Activated naive CD4-positive, alpha-beta T cell (primary cell): ENCODE measurements at regions not wholly inside any gene's neighbourhood (a gene's known extent, or its start where the extent isn't known, plus 50 kb on each side); places are given as distances from the start of the nearest gene placed in this dataset.

Experiments used
- DNase-seq, 4 experiments: peaks; one replicate each; lab custom pipeline; 2025; lab: John Stamatoyannopoulos, UW

DNA sequence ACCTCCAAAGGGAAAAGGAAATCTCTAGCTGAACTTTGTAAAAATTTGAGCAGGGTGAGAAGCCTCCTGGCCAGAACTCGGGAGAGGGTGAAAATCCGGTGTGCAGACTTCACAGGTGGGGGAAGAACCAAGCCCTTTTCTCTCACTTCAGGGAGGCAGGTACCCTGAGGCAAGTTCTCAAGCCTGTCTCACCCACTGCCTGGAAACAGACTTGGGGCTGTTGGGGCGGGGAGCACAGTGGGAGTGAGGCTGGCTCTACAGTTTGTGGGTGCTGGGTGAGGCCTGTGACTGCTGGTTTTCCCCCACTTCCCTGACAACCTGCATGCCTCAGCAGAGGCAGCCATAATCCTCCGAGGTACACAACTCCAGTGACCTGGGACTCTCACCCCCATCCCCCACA, 187.1 kb downstream of the KIF4B start:
- no peak for DNase-seq

DNA sequence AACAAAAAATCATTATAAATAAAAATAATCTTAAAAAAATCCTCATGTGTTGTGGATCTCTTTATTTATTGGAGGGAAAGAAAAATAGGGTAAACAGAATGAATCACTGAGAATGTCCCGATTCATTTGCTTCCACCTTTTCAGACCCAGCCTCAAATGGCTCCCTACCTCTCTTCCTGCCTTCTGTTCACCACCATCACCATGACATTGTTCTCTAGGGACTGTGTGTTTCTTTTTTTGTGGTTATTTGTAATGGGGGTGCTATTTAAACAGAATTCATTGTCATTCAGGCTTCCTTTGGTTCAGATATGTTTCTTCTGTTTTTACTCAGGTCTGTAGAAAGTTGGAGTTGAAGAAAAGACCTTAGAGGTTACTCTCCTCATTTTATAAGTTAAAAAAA, 198.2 kb downstream of the KIF4B start:
- no peak for DNase-seq

DNA sequence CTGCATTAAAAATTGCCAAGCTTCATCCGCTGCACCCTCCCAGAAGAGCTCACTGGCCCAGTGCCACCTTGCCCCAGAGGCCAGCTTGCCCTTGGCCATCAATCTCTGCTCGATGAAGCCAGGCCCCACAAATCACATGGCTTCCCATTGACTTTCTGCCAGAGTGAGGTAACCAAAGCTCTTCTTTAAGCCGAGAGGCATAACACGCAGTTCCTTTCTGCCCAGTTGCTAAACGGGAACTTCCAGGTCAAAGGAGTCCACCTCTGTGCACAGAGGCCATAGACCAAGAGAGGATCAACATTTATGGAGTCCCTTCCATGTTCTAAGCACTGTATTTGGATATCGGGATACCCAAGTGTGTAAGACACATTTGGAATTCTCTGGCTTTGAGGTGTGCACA, 208.8 kb downstream of the KIF4B start:
- no peak for DNase-seq

DNA sequence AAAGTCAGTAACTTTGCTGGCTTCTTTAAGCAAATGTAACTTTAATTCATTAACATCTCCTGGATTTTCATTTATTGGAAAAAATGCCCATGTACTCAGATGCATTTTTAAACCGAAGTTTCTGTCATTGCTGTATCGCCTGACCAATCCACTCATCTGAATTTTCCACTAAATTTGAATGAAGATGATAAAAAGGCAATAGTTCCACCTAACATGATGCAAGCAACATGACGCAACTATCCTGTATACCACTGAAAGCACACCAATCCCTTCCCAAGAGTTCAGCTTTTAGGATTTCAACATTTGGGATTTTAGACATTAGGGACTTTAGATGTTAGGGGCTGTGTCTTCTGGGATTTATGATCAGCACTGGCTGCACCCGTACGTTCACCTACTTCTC, 215.6 kb downstream of the KIF4B start:
- DNase-seq = no peak

DNA sequence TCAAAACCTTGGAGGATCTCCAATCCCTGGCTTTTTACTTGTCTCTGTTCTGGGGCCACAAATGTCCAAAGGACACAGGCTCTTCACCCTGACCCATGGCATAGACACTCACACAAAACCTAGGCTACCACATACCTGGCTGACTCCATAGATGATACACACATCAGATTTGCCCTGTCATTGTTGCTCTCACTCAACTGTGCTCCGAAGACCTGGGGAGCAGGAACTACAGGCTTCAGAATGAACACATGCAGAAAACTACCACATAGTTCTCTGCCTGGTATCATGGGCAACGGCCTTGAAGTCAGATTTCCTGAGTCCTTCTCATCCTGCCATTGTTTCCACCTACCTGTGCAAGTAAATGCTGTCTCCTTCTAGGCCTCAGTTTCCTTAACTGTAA, 226.2 kb downstream of the KIF4B start:
- no peak for DNase-seq

DNA sequence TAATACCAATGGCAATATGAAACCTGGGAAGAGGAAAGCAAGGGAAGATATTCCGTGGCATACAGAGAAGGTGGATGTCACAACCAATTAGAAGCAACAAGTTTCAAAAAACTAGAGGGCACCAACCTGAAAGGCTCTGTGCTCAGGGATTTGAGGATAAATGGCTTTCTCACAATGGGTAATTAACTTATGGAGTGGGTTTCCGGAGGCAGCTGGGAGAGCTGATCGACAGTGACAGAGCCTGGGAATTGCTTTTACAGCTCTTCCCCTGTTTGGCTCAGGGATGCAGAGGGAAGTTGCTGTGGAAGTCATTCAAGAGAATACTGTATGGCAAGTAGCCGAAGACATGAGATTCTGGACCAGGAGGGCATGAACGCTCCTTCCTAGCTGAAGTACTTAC, 237.0 kb downstream of the KIF4B start:
- no peak for DNase-seq

DNA sequence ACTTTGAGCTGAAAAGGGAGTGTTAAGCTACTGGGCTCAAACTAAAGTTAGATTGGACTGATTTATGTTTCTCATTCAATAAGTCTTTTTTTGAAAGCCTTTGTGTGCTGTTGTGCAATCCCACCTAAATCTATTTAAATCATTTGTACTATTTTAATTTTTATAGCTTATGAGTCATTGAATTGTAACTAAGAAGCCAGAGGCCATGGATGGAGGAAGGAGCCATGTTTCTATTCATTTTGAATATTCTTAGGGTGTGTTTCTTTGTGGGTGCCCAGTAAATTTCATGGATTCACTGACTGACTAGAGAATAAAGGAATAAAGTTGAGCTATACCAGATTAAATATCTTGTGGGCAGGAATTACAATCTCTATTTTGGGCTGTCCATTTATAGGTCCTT, 238.5 kb downstream of the KIF4B start:
- no peak for DNase-seq

DNA sequence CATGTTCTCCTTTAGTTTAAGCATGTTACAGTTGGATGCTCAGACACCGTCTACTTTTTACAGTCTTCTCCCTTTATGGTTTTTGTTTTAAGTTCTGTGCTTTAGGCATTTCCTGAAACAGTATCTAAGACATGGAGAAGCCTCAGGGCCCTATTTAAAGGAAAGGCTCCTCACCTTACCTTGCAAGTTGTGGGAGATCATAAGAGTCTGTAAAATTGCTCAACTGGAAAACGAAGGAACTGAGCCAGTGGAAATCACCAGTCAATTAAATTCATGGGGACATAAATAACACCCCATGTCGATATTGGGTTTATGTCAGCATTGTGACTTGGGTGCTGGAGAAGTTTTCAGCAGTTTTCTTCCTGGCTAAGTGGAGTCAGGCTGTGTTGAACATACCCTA, 239.2 kb downstream of the KIF4B start:
- DNase-seq = no peak

DNA sequence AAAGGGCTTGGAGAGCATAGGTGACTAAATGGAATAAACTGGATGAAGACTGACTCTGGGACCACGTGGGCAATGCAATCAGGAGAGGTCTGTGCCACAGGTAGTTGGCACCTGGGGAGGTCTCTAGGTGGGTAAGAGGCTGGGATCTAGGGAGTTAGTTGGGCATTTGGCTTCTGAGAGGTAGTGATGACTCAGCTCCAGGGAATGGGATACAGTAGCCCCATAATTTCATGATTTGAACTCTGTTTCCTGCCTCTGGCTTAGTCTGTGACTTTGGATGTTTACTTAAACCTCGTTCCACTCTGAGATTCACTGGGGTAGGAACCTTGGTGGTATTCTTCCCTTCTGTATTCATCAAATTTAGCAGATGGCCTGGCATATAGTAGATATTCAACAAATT, 240.8 kb downstream of the KIF4B start:
- DNase-seq = no peak

DNA sequence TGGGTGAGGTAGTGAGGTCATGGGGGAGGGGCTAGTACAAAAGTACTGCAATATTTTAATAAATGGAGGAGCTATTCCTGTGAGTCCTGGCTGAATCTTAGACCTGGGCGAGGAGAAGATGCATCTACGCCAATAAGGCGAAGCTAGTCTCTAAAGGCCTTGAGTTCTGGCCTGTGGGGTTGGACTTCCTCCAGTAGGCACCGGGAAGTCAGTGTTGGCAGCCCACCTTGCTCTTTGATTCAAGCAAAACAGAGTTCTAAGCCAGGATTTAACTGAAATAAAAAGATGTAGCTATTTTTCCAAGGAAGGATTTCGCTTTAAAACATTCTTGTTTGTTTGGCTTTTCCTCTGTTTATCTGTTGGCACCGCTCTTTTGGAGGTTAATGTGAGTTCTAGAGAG, 244.6 kb downstream of the KIF4B start:
- DNase-seq = no peak

DNA sequence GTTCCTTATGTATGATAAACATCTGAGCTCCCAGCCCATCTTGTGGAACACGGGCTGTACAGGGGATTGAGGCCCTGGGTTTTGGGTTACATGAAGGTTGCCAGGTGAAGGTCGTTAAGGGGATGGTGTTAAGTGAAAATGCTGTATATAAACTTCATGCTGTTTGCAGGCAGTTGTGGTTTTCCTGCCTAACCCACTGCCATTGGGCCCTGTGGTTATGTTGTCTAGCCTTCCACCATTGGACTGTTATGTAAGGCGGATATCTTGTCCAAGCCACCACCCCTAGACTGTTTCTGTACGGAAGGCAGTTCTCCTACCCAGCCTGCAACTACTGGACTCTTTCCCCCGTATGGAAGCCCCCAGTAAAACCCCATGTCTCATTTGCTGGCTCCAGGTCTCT, 246.1 kb downstream of the KIF4B start:
- DNase-seq = no peak

DNA sequence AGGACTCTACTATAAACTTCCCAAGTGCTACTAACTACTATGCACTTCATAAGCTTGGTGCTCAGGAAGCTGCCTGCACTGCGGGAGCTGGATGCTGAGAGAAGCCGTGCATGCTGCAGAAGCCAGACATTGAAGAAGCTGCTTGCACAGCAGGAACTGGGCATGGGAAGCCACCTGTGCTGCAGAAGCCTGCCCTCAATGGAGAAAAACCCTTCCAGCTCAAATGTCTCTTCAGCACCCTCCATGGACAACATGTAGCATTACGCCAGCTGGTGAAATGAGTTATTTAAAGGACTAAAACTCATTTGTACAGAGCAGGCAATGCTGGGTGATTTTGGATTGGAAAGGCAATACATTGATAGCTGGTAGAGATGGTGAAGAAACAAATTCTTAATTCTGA, 247.2 kb downstream of the KIF4B start:
- no peak for DNase-seq

DNA sequence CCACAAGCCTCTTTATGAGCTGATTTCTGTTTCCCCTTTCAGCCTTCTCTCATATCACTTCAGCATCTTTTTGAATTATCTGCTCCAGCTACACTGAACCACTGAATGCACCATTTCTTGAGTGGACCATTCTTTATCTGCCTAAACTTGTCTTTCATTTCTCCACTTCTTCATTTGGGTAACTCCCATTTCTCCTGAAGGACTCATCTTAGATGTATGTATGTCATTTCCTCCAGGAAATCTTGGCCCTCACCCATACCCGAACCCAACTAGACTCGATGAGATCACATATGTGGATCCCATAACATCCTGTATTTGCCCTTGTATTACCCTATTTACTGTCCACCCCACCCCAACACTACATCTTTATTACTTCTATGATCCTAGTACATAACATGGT, 249.8 kb downstream of the KIF4B start:
- DNase-seq = no peak

DNA sequence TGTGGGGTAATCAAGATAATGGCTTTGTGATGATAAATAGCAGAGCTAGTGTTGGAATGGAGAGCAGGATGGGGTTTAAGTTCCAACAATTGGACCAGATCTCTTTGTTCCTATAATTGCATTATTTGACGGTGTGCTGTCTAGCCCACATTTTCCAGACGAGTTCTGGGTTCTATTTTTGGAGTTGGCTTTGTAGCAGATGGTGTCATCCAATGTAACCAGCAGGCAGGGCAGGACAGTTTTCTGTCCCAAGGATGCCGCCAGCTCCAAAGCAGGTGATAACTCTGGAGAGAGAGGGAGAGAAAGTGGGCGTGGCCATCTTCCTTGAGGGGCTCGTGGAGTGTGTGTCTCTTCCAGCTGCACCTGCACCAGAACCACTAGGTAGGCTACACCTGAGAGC, 251.3 kb downstream of the KIF4B start:
- DNase-seq = no peak

DNA sequence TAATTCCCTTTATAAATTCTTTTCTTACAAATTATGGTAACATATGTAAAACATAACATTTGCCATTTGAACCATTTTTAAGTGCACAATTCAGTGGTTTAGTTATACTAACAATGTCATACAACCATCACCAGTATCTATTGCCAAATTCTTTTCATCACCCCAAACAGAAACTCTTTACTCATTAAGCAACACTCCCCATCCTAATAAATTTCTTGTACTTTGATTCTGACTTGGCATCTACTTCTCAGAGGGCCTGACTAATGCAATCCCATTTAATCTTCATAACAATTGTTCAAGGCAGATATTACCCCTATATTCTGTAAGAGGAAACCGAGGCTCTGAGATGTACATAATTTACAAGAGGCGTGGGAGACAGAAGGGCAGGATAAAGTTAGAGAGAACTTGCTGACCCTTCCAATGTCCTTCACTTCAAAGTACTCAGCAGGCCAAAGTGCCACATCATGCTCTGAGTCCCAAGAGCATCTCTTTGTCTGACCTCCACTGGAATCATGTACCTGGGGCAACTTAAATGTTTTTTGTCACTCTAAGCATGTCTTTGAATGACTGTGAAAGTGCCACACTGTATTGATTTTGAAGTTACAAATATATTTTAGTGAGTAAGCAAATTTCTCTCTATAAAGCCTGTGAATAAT, 255.3 kb downstream of the KIF4B start:
- no peak for DNase-seq

DNA sequence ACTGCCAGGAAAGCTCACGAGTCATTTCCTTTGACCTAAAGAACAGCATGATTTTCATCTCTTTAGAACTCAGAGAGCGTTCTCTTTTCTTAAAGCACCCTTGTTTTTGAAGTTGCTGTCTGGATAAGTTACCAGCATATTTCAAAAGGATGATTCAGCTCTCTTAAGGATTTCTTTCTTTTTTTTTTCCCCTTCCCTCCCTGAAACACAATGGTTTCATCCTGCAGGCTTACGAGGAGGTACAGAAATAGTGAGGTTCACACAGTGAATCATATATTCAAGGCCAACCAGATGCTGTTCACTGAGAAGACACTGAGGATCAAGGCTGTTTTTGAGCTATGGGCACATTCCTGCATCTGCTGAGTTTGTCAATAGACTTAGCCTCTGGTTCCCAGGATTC, 257.2 kb downstream of the KIF4B start:
- DNase-seq = no peak

DNA sequence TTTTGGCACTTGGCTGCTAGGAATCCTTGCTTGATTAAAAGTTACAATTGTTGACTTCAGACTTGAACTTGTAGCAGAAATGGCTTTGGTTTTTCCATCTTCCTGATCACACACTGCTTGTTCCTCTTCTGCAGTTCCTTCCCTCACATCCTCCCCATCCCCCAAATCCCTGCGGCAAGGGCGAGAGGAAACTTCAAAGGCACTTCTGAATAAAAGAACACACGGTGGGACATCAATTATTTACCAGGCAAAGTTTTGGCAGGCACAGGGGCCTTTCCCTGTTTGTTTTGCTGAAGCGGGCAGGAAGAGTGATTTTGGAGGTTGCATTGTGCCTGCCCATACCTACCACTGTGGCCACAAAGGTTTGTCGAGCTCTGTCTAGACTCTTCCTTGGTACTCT, 260.9 kb downstream of the KIF4B start:
- no peak for DNase-seq

DNA sequence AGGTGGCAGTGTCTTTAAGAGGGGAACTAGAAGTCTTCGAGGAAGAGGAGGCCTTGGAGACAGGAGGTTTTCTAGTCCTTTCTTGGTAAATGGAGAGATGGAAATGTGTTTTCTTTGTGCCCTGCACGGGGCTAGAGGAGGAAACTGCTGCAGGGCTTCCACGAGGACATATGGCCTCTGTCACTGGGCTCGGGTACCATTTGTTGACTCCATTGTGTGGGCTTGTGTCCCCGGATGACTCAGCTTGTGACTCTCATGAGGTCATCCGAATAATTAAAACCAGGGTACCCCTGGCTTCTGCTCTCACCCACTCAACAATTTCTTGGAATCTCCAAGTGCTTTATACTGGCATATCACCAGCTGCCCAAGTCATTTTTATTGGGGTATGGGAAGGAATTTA, 261.7 kb downstream of the KIF4B start:
- DNase-seq = no peak

DNA sequence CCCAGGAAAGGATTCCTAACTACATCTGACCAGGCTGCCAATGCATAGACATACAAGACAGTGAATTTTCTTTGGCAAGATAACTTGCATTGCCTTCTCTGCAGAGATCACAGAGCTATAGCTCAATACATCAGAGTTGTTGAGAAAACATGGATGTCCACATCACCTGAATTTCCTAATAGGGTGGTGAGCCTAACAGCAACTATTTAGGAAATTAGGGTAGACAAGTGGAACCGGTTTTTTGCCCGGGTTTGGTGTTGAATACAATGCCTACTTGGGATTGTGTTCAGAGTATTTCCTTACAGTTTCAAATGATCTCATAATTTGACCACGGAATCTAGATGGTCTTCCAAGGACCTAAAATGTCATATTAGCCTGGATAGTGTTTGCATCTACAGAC, 262.7 kb downstream of the KIF4B start:
- DNase-seq = no peak

DNA sequence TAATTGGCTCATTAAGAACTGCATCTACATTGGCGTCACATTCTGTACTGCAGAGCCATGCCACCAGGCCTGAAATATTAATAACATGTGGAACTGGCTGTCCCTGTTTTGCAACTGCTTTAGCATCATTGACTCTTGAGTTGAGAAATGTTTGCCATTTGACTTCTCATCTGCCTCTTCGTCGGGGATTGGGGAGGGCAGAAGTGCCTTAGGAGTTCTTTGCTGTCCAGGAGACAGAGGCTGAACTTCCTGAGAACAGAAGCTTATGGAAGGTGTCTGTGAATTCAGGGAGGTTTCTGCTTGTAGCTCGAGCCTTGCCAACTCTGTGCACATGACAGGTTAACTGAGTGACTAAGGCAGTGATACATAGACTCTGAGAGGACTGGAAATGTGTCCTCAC, 265.0 kb downstream of the KIF4B start:
- no peak for DNase-seq

DNA sequence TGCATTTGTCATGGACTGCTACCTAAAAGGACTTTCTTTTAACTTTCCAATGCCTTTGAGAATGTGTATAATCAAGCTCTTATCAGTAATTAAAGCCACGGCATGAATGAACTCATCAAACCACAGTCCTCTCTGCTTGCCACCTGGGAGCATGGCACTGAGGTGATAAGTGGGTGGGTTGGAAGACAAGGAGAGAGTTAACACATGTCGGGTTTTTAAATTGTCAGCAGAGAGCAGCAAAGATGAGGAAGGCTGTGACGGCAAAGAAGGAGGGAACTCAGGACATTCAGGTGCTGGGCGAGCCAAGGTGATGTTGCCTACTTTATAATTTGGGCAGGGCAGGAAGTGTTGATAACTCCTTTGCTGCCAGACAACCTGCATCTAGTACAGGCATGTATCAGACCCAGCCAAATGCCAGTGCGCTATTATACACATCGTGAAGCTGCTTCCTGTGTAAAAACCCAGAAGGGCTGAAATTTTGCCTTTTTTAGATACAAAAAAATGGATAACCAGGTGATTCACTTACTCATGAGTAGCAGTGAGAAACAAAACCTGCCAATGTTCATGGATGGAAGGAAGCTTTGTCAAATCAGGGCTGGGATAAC, 269.1 kb downstream of the KIF4B start:
- DNase-seq = no peak

DNA sequence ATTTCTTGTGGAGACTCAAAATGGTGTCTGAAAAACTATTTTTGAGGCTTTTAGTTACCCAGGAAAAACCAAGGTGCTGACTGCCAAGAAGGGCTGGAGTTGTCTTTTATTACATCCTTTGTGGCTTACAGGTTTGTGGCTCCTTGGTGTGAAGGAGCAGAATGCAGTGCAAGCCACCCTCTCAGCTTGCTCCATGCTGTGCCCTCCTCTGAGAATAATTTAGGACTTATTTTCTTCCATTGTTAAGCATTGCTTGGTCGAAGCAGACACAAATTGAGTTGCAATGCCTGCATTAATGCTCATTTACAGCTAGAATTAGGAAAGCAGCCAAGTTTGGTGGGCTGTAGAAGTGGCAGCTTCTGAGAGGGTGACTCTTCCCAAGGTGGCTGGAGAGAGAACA, 272.2 kb downstream of the KIF4B start:
- DNase-seq = no peak

DNA sequence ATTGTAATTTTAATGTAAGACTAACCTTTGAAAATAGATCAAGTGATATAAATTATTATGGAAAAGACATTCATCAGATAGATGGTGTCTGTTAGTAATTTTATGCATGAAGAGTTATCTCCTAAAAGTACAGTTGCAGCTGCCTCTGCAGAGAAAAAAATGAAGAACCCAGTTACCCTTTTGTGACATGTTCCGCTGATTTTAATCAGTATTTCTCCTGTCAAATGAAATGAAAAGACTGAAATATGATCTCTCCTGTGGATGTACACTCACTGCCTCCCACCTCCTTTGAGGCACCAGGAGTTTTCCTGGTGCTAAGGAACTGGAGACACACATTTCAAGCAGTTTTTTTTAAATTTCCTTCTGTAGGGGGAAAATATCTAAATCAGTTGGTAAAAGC, 277.4 kb downstream of the KIF4B start:
- DNase-seq = no peak

DNA sequence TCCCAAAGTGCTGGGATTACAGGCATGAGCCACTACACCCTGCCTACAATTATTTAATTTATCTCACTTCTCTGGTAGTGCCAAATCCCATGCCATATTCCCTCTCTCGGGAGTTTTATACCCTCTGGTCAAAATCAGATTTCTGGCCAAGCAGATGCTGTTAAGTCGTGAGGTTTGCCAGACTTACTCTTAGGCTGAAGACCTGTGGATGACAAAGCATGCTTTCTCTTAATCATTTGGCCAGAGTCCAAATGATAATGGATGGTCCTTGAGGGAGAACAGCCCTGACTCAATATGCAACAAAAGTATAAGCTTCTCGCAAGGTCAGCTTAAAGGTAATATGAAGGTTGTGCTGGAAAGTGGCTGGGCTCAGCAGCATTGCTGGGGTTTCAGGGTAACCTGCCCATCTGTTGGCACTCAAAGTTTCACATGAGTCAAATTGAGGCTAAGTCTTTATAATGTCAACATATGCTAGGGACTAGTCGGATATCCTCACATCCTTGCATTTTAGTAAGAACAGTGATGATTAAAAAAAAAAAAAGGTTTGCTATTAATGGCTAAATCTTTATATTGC, 280.1 kb downstream of the KIF4B start:
- no peak for DNase-seq
